ENCODE measurements at regions not wholly inside any gene's neighbourhood (a gene's known extent, or its start where the extent isn't known, plus 50 kb on each side); places are given as distances from the start of the nearest gene placed in this dataset.
A peak's percentile ranks its signal among the peaks of the same experiment; 100 is the strongest.

DNA sequence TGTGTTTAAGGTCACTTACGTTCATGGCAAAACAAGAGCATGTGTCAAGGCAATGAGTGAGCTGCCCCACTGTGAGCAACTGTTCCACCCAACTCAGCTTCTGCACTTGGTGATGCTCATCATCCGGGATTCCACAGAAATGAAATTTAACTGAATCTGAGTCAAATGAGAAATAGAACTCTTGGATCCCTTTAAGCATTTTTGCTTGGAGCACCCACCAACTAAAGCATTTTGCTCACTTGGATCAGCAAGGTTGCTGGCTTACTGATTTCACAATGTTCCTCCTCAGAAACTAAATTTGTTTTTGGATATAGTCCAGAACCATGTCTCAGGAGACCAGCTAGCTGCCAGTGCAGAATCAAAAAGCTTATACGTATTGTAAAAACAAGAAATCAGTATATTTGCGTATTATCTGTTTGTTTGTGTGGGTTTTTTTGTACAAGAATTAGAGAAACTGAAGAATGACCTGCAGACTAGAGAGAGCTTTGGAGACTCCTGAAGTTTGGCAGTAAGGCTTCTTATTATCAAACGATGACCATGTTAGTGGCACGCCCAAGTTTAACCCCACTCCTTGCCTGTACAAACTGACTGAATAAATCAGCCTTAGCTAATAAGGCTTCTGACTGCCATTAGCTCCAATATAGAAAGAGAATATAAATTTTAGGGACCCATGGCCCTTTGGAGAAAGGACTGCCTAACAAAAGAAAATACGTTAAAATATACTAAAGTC lies 153.8 kb upstream of the FST start:
- DNase-seq (ENCODE audit: low spot score) (no peak), FAIRE-seq (no peak)

DNA sequence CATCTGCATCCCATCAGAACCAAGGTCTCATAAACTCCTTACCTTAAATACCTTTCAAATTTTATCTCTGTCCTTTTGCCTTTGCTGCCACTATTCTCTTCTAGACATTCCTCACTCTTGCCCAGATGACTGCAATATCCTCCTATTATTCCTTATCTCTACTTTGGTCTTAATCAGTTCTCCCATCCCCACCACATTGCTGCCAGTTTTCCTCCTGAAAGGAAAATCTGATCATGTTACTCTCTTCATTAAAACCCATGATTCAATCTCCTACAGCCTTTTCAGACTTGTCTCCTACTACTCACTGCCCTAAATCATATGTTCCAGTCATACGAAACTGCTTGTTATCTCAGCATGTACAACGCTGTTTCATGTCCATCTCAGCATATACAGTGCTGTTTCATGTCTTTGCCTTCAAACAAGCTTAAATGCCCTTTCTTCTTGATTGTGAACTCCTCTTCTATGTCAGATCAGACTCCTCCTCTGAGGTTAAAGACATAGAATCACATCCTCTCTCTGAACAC lies 152.6 kb upstream of the FST start:
- FAIRE-seq (no peak), DNase-seq (ENCODE audit: low spot score) (no peak)

DNA sequence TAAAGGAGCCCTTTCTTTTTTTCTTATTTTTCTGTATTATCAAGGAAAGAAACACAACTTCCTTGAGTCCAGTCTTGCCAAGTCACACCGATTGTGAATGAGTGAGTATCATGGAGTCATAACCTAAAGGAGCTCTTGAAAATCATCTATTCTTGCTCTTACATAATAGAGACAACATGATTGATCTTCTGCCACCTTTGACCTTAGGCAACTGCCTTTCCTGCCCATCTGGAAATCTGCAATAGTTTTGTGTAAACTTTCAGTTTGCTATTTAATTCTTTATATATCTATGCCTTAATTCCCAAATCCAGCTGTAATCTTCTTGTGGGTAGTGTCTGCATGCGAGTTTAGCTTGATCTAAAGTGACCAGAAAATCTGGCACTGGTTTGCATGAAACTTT lies 149.9 kb upstream of the FST start:
- no peak for FAIRE-seq

DNA sequence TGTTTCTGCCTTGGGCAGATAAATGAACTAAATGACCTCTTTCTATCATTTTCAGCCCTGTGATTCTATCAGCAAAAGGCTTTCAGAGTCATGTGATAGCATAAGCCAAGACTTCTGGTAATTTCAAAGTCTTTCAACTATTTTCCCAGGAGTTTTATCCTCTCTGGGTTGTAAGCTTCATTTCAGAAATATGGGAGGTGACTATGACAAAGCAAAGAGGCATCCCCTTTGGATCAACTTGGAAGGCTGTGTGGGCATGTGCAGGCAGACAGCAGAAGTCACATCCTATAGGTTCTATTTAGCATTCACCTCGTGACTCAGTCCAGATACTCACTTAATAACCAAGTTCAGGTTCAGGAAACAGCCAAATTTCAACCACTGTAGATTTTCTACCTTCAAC lies 149.0 kb upstream of the FST start:
- FAIRE-seq (peak; percentile 5), DNase-seq (ENCODE audit: low spot score) (peak; percentile 16)

More for the DNA sequence above, 149.9 kb upstream of the FST start:
- no peak for DNase-seq (ENCODE audit: low spot score)

DNA sequence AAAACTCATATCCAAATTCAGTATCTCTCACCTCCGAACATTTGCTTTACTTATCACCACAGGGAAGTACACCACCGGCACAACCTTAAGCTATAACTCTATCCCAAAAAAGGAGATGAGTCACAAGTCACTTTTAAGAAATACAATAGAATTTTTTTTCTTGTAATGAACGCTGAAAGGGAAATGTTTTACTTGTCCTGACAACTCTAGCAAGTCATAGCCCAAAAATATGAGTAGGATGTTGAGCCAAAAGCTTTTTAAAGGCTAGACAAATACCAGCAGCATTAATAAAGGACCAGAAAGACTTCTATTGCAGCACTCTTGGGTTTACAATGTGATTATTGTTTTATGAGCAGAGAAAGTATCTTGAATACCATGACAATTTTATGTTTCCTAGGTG lies 147.3 kb upstream of the FST start:
- peak; percentile 16 for DNase-seq (ENCODE audit: low spot score)
- no peak for FAIRE-seq

DNA sequence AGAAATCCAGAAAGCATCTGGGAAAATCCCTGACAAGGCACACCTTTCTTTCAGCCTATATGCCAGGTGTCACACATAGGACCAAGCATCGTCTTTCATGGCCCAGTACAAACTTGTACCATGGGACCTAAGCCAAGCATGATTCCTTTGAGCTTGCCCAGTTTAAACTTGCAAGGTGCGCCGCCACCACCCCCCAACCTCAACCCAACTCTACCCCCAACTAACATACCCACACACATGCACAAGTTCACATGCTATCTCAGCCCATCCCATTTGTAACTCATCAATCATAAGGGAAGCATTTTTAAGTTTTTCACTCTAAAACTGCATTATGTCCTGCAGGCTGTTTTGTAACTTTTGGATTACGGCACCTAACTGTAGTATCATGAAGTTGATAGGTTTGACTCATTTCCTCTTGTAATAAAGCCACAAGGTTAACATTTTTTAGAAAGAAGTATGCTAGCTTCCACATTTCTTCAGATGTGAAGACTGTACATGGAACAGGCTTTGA lies 145.9 kb upstream of the FST start:
- FAIRE-seq (peak; percentile 56), DNase-seq (ENCODE audit: low spot score) (no peak)

DNA sequence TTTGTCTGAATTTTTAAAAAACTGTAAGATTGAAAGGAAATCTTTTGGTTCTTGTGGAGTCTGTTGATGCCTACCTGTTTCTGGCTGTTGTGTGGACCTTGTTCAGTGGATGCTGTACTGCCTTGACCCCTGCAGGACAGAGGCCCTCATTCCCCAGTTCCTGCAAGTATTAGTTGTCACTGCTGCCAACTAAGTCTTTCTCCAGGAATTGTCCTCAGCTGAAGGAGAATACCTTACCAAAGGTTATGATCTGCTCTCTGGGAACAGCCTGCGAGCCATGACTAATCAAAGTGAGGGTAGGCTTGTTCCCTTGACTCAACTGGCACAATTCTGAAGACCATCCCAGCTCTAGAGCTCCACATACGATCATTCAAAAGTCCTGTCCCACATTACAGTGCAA lies 145.3 kb upstream of the FST start:
- DNase-seq (ENCODE audit: low spot score) (no peak), FAIRE-seq (peak; percentile 35)

DNA sequence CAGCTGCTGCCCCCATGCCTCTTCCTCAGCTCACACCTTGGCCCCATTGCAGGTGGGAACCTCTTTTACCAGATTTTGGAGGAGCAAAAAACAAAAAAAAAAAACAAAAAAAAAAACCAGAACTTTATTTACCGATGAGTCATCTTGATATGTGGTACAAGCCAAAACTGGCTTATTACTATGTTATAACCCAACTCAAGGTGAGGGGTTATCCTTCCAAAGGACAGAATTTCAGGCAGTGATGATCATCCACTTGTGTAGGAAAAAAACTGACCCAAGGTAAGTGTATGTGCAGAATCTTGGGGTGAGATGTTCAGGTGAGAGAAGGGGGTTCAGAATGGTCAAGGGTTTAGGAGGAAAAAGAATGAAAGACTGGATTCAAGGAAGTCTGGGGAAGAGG lies 142.6 kb upstream of the FST start:
- FAIRE-seq (no peak), DNase-seq (ENCODE audit: low spot score) (peak; percentile 21)

DNA sequence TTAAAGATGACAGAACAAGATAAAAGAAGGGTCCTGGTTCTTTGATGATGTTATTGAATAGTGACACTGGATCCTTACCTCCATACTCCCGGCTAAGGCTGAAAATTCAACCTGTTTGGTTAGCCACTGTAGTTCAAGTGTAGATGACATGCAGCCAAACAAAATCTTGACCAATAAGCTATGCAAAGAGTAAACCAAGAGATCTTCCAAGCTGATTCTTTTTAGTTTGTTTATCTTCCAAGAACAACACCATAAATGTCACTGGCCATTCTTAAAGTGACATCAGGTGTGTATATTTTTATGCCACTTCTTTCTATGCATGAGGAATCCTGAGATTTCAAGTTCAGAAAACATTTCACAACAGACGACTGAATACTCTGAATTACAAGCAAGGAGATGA lies 141.5 kb upstream of the FST start:
- FAIRE-seq (no peak), DNase-seq (ENCODE audit: low spot score) (no peak)

DNA sequence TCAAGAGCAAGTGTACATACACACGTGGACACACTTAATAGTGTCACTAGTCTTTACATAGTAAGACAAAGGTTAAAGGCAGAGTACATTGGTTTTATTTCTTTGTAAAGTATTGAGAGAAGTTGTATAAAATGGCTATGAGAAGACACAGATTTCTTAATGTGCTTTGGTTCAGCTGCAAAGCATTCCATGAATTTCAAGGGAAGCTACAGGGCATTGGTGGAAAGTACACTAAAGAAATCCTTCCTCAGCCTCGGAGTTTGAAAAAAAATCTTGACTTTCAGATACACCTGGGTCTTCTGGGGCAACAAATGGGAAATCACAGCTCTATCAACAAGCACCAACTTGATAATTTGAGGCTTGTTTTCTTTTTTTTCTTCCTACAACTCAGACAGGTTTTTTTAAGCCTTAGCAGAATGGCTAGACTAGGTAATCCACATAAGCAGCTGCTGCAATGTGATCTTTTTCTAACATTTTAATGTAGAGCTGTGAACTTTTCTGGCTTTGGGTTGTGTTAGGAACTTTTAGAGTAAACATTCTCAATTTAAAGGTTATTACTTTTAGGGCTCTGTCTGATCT lies 140.4 kb upstream of the FST start:
- FAIRE-seq (no peak), DNase-seq (ENCODE audit: low spot score) (no peak)

DNA sequence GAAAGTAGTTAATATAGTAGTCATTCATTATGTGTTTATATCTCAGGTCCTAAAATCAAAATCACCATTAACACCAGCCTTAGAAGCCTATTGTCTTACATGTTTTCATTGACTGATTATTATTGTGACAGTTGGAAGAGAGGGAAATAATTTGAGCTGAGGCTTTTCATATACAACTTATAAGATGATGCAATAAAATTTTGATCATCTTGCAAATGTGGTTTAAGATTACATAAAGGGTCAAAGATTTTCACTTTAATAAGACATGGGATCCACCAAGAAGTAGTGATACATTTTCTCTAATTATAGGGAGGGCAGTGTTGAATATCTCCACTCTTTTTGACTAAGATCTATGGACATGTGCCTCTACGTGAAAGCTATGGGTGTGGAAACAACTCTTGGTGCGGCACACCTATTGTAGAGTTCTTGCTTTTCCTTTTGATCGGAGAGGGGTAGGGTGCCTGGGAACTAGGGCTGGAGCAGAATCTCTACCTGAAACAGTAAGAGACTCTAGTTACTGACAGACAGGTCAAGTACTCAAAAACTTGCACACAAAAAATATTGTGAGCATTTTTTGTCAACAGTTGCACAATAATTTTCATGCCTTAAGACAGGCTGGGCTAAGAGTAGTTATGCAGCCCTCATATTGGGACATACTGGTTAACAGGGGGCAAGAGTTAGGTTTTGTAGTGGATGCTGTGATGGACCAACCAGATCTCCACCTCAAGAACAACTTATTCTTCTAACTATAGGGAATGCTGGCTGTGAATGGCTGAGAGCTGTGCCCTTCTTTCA lies 139.3 kb upstream of the FST start:
- no peak for FAIRE-seq

DNA sequence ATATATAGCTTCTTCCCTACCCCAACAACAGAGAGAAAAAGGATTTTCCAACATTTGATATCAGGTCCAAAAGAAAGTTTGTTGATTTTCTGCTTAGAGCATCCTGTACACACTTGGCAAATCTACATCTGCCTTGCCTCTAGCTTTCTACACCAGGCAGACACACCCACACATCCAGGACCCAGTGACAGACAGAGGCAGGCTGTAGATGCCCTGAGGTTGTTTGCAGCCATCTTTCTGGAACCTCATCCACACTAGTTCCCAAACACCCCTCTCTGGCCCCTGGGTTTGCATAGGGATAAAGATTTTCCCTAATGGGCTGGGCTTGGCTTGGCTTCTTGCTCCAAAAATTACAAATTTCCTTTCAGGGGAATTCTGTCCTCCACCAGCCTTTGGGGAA lies 138.2 kb upstream of the FST start:
- no peak for DNase-seq (ENCODE audit: low spot score)
- FAIRE-seq, result no peak

More for the DNA sequence above, 139.3 kb upstream of the FST start:
- DNase-seq (ENCODE audit: low spot score), result no peak

DNA sequence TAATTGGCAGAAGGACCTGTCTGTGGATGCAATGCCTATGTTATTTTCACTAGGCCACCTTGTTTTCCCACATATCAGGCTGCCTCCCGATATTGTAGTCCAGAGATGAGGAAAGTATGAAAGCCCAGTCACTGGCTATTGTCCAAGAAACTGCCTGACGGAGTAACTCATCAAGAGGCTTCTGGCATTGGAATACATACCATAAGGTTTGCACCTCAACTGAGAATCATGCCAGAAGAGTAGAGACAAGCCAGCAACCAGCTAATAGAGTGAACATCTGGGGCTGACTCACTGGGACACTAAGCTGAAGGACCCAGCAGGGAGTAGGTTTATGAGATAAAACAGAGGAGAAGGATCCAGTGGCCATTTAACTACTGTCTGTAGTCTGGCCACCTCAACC lies 137.2 kb upstream of the FST start:
- peak; percentile 66 for DNase-seq (ENCODE audit: low spot score)
- FAIRE-seq, result no peak

DNA sequence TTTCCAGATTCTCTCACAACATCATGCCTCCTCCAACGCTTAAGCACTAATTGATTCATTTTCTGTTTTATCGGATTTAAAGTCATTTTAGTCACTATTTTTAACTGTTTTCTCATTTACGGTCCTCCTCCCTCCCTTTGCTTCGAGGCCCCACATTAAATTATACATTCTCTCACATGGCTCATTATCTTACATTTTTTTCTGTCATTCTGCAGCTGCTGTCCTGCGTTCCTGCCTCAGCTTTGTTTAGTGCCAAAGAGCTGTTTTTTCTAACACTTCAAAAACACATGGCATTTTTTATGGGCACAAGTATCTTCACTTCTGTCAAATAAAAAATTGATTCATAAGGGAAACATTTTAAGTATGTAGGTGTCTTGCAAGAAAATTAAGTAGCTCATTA lies 130.1 kb upstream of the FST start:
- FAIRE-seq, result no peak
- no peak for DNase-seq (ENCODE audit: low spot score)

DNA sequence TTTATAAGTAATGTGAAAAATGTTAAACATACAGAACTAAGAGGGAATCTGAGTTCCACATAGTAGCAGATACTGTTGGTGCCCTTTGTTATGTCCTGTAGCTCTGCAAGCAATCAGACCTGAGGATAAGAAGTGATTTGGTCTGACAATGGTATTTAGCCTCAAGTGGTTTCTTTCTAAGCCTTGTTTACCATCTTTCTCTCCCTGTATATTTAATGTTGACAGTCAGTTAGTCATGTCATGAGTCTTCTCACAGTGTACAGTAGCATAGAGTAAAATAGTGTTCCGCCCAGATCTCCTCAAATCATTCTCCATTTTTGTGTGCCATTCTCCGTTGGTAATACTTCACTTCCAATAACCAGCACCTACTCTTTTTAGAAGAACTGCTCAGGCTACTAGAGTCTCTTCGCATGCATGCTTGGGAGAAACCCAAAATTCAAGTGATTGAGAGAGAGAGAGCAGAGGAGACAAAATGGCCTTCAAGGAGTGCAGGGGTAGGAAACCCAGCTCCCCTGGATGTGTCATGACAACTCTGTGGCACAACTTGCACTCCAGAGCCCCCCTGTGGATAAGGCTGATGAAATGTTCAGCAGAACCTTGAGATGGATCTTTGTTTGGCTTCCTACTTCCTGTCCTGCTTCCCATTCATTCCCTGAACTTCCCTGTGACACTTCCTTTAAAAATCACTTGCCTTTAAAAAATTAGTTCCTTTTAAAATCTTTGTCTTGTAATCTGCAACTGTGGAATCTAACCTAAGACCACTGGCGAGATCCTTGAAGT lies 129.2 kb upstream of the FST start:
- no peak for FAIRE-seq

DNA sequence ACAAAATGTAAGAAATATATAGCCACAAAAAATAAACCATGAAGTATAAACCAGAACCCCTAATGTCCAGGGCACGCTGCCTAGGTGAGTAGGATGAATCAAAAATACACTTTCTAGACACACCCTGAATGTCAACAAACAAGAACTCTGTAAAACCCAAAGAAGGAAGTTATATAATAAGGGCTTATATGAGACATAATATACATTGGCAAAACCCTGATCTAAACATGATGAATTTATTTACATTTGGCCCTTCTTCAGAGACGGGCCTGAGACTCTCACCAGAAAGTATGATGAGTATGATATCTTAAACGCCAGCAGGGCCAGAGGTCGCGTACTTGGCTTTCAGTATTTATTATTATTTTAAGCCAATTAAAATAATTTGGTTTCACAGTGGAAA lies 125.1 kb upstream of the FST start:
- DNase-seq (ENCODE audit: low spot score), result no peak
- FAIRE-seq, result no peak

More for the DNA sequence above, 129.2 kb upstream of the FST start:
- peak; percentile 20 for DNase-seq (ENCODE audit: low spot score)

DNA sequence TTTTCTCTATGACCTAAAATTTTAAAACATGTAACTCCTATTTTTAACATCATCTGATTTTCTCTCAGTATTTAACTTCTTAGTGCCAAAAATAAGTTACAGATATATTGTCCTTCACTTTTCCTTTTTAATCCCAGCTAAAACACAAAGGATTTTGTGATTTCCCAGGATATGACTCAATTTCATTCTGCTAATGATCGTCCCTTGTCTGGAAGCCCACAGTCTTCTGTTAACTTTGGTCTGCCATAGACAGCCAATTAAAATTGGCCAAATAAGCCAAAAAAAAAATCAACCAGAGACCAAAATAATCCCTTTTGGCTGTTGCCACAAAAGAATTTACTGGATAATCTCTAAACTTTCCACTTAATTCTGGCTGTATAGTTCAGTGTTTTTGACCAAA lies 124.5 kb upstream of the FST start:
- DNase-seq (ENCODE audit: low spot score), result no peak

DNA sequence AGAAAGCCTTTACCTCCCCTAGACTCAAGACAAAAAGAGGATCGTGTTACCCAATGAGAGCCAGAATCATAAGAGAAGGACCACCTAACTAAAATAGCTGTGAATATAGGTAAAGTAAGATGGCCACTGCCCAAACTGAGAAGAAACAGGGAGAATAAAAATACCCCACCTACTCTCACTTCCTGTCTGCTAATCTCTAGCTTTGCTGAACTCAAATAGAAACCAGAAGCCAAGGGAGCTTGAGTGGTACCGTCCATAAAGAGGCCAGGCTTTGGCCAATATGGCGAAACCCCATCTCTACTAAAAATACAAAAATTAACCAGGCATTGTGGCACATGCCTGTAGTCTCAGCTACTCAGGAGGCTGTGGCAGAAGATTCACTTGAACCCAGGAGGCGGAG lies 123.0 kb upstream of the FST start:
- DNase-seq (ENCODE audit: low spot score) (no peak), FAIRE-seq (no peak)

More for the DNA sequence above, 124.5 kb upstream of the FST start:
- FAIRE-seq, result no peak

DNA sequence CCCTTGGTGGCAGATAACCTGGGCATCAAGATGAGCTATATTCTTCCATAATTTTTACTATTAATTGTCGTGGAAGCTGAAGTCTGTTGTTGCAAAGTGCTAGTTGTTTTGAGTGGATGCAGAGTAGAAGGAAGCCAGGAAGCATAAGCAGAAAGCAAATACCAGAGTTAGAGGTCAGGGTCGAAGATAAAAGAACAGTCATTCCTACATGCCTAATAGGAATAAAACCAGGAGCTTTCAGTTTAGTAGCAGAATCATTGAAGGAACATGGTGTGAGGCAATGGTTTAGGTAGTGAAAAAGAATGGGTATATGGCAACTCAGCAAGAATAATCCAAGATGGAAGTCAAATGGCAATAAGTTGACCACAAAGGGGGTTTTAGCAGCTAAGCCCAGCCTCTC lies 121.6 kb upstream of the FST start:
- DNase-seq (ENCODE audit: low spot score) (no peak), FAIRE-seq (no peak)

DNA sequence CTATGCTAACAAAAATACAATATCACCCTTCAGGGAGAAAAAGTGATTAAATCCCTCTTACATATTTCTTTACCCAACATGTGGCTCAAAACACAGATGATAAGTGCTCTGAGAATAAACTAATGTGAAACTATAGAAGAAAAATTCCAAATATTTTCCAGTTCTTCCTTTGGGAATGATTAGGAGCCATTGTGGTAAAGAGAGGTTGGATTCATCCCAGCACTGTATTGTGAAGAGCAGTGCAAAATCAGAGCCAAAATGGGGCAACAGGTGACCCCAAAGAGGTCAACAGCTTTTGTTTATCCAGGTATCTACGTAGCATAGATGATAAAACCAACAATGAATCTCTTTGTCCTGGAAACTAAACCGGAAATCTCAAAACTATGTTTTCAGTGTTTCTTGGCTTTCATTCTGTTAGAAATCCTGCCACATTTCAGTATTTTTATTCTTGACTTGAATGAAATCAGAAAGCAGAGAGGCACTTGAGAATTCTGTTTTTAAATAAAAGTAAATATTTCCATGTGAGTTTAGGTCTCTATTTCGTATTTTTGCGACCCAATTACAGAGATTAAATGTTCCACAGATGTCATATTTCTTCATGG lies 120.4 kb upstream of the FST start:
- no peak for FAIRE-seq
- DNase-seq (ENCODE audit: low spot score), result peak; percentile 26

DNA sequence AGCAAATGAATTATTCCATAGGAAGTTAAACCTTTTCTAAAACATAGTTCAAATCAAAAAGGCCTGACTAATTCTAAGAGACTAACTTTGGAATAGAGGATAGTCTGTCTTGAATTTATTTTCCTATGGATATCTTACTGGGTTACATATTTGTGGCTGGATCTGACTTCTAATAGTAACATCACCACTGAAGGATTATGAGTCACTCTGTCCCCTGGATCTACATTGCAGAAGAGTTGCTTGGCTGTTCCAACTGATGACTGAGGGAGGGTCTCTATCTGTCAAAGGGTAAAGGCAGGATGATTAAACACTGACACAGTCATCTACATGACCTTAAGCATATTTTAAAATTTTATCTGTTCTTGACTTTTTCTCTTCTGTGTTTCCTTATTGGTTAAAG lies 119.6 kb upstream of the FST start:
- FAIRE-seq (no peak), DNase-seq (ENCODE audit: low spot score) (peak; percentile 64)

Measured in urothelium cell line (cell line).